ENCODE measurements at regions not wholly inside any gene's neighbourhood (a gene's known extent, or its start where the extent isn't known, plus 50 kb on each side); places are given as distances from the start of the nearest gene placed in this dataset.

- Histone ChIP-seq H3K27ac (ENCODE audit: low read length) (no peak overlapping the region), H3K9me3 (ENCODE audit: control insufficient read depth in 1 of 2, low read length in 2 of 2) (no peaks in the 10 kb centered on the region), H3K4me1 (ENCODE audit: control insufficient read depth in 1 of 2, insufficient read depth in 2 of 2, low read length in 2 of 2) (peaks cover 0 to 5% of the 10 kb centered on the region in 2 donors), H3K36me3 (ENCODE audit: control insufficient read depth in 1 of 2, insufficient read depth in 2 of 2, low read length in 2 of 2) (no peaks in the 10 kb centered on the region), H3K4me3 (ENCODE audit: low read depth in 1 of 2, low read length in 2 of 2) (no peak overlapping the region), H3K27me3 (ENCODE audit: low read depth, low read length) (no peaks in the 10 kb centered on the region)
These were observed 79.5 kb downstream of the SPRY1 start for GRCh38 chr4:123476089-123476488.

GRCh38 chr4:123477711-123478209, 81.2 kb downstream of the SPRY1 start:
- no peaks in the 10 kb centered on the region for H3K27me3 ChIP-seq (ENCODE audit: low read depth, low read length)
- H3K36me3 ChIP-seq (ENCODE audit: control insufficient read depth in 1 of 2, insufficient read depth in 2 of 2, low read length in 2 of 2) = no peaks in the 10 kb centered on the region
- H3K4me1 ChIP-seq (ENCODE audit: control insufficient read depth in 1 of 2, insufficient read depth in 2 of 2, low read length in 2 of 2) = peaks cover 0 to 5% of the 10 kb centered on the region in 2 donors
- no peak overlapping the region for H3K27ac ChIP-seq (ENCODE audit: low read length)
- H3K4me3 ChIP-seq (ENCODE audit: low read depth in 1 of 2, low read length in 2 of 2) = no peak overlapping the region
- H3K9me3 ChIP-seq (ENCODE audit: control insufficient read depth in 1 of 2, low read length in 2 of 2) = no peaks in the 10 kb centered on the region

- H3K27ac ChIP-seq (ENCODE audit: low read length) = no peak overlapping the region
- H3K4me3 ChIP-seq (ENCODE audit: low read depth in 1 of 2, low read length in 2 of 2) = no peak overlapping the region
- H3K9me3 ChIP-seq (ENCODE audit: control insufficient read depth in 1 of 2, low read length in 2 of 2) = no peaks in the 10 kb centered on the region
- peaks cover 0 to 5% of the 10 kb centered on the region in 2 donors for H3K4me1 ChIP-seq (ENCODE audit: control insufficient read depth in 1 of 2, insufficient read depth in 2 of 2, low read length in 2 of 2)
- no peaks in the 10 kb centered on the region for H3K27me3 ChIP-seq (ENCODE audit: low read depth, low read length)
- no peaks in the 10 kb centered on the region for H3K36me3 ChIP-seq (ENCODE audit: control insufficient read depth in 1 of 2, insufficient read depth in 2 of 2, low read length in 2 of 2)
These were observed 82.3 kb downstream of the SPRY1 start for GRCh38 chr4:123478859-123479345.

- H3K36me3 ChIP-seq (ENCODE audit: control insufficient read depth in 1 of 2, insufficient read depth in 2 of 2, low read length in 2 of 2) = no peaks in the 10 kb centered on the region
- peaks cover 0 to 5% of the 10 kb centered on the region in 2 donors for H3K4me1 ChIP-seq (ENCODE audit: control insufficient read depth in 1 of 2, insufficient read depth in 2 of 2, low read length in 2 of 2)
- H3K27me3 ChIP-seq (ENCODE audit: low read depth, low read length) = no peaks in the 10 kb centered on the region
- H3K27ac ChIP-seq (ENCODE audit: low read length) = no peak overlapping the region
- no peak overlapping the region for H3K4me3 ChIP-seq (ENCODE audit: low read depth in 1 of 2, low read length in 2 of 2)
- H3K9me3 ChIP-seq (ENCODE audit: control insufficient read depth in 1 of 2, low read length in 2 of 2) = no peaks in the 10 kb centered on the region
These were observed 83.3 kb downstream of the SPRY1 start for GRCh38 chr4:123479944-123480343.

GRCh38 chr4:123480706-123481418, 84.3 kb downstream of the SPRY1 start:
- Histone ChIP-seq H3K27me3 (ENCODE audit: low read depth, low read length) (no peaks in the 10 kb centered on the region), H3K4me3 (ENCODE audit: low read depth in 1 of 2, low read length in 2 of 2) (no peak overlapping the region), H3K27ac (ENCODE audit: low read length) (no peak overlapping the region)

GRCh38 chr4:123481717-123482116, 85.1 kb downstream of the SPRY1 start:
- H3K27ac ChIP-seq (ENCODE audit: low read length) = no peak overlapping the region
- H3K27me3 ChIP-seq (ENCODE audit: low read depth, low read length) = no peaks in the 10 kb centered on the region
- no peak overlapping the region for H3K4me3 ChIP-seq (ENCODE audit: low read depth in 1 of 2, low read length in 2 of 2)
- H3K9me3 ChIP-seq (ENCODE audit: control insufficient read depth in 1 of 2, low read length in 2 of 2) = no peaks in the 10 kb centered on the region
- no peaks in the 10 kb centered on the region for H3K36me3 ChIP-seq (ENCODE audit: control insufficient read depth in 1 of 2, insufficient read depth in 2 of 2, low read length in 2 of 2)
- peaks cover 0 to 5% of the 10 kb centered on the region in 2 donors for H3K4me1 ChIP-seq (ENCODE audit: control insufficient read depth in 1 of 2, insufficient read depth in 2 of 2, low read length in 2 of 2)

More at GRCh38 chr4:123480706-123481418, 84.3 kb downstream of the SPRY1 start:
- H3K9me3 ChIP-seq (ENCODE audit: control insufficient read depth in 1 of 2, low read length in 2 of 2) = no peaks in the 10 kb centered on the region
- no peaks in the 10 kb centered on the region for H3K36me3 ChIP-seq (ENCODE audit: control insufficient read depth in 1 of 2, insufficient read depth in 2 of 2, low read length in 2 of 2)
- peaks cover 0 to 5% of the 10 kb centered on the region in 2 donors for H3K4me1 ChIP-seq (ENCODE audit: control insufficient read depth in 1 of 2, insufficient read depth in 2 of 2, low read length in 2 of 2)

GRCh38 chr4:123484291-123484926, 87.8 kb downstream of the SPRY1 start:
- Histone ChIP-seq H3K27ac (ENCODE audit: low read length) (no peak overlapping the region), H3K9me3 (ENCODE audit: control insufficient read depth in 1 of 2, low read length in 2 of 2) (no peaks in the 10 kb centered on the region), H3K27me3 (ENCODE audit: low read depth, low read length) (no peaks in the 10 kb centered on the region), H3K36me3 (ENCODE audit: control insufficient read depth in 1 of 2, insufficient read depth in 2 of 2, low read length in 2 of 2) (no peaks in the 10 kb centered on the region), H3K4me3 (ENCODE audit: low read depth in 1 of 2, low read length in 2 of 2) (no peak overlapping the region), H3K4me1 (ENCODE audit: control insufficient read depth in 1 of 2, insufficient read depth in 2 of 2, low read length in 2 of 2) (no peaks in the 10 kb centered on the region)

GRCh38 chr4:123485601-123486000, 89.0 kb downstream of the SPRY1 start:
- Histone ChIP-seq H3K4me3 (ENCODE audit: low read depth in 1 of 2, low read length in 2 of 2) (no peak overlapping the region), H3K27ac (ENCODE audit: low read length) (no peak overlapping the region), H3K27me3 (ENCODE audit: low read depth, low read length) (no peaks in the 10 kb centered on the region), H3K4me1 (ENCODE audit: control insufficient read depth in 1 of 2, insufficient read depth in 2 of 2, low read length in 2 of 2) (no peaks in the 10 kb centered on the region), H3K9me3 (ENCODE audit: control insufficient read depth in 1 of 2, low read length in 2 of 2) (no peaks in the 10 kb centered on the region), H3K36me3 (ENCODE audit: control insufficient read depth in 1 of 2, insufficient read depth in 2 of 2, low read length in 2 of 2) (no peaks in the 10 kb centered on the region)

- H3K4me1 ChIP-seq (ENCODE audit: control insufficient read depth in 1 of 2, insufficient read depth in 2 of 2, low read length in 2 of 2) = no peaks in the 10 kb centered on the region
- H3K36me3 ChIP-seq (ENCODE audit: control insufficient read depth in 1 of 2, insufficient read depth in 2 of 2, low read length in 2 of 2) = no peaks in the 10 kb centered on the region
- H3K4me3 ChIP-seq (ENCODE audit: low read depth in 1 of 2, low read length in 2 of 2) = no peak overlapping the region
- no peaks in the 10 kb centered on the region for H3K9me3 ChIP-seq (ENCODE audit: control insufficient read depth in 1 of 2, low read length in 2 of 2)
- H3K27me3 ChIP-seq (ENCODE audit: low read depth, low read length) = no peaks in the 10 kb centered on the region
- H3K27ac ChIP-seq (ENCODE audit: low read length) = no peak overlapping the region
These were observed 92.3 kb downstream of the SPRY1 start for GRCh38 chr4:123488916-123489315.

GRCh38 chr4:123495530-123495929, 98.9 kb downstream of the SPRY1 start:
- H3K27ac ChIP-seq (ENCODE audit: low read length) = no peak overlapping the region
- no peak overlapping the region for H3K4me3 ChIP-seq (ENCODE audit: low read depth in 1 of 2, low read length in 2 of 2)
- no peaks in the 10 kb centered on the region for H3K4me1 ChIP-seq (ENCODE audit: control insufficient read depth in 1 of 2, insufficient read depth in 2 of 2, low read length in 2 of 2)

GRCh38 chr4:123496421-123496820, 99.8 kb downstream of the SPRY1 start:
- no peak overlapping the region for H3K4me3 ChIP-seq (ENCODE audit: low read depth in 1 of 2, low read length in 2 of 2)
- no peaks in the 10 kb centered on the region for H3K9me3 ChIP-seq (ENCODE audit: control insufficient read depth in 1 of 2, low read length in 2 of 2)
- H3K27ac ChIP-seq (ENCODE audit: low read length) = no peak overlapping the region
- no peaks in the 10 kb centered on the region for H3K36me3 ChIP-seq (ENCODE audit: control insufficient read depth in 1 of 2, insufficient read depth in 2 of 2, low read length in 2 of 2)
- no peaks in the 10 kb centered on the region for H3K27me3 ChIP-seq (ENCODE audit: low read depth, low read length)
- H3K4me1 ChIP-seq (ENCODE audit: control insufficient read depth in 1 of 2, insufficient read depth in 2 of 2, low read length in 2 of 2) = no peaks in the 10 kb centered on the region

More at GRCh38 chr4:123495530-123495929, 98.9 kb downstream of the SPRY1 start:
- Histone ChIP-seq H3K9me3 (ENCODE audit: control insufficient read depth in 1 of 2, low read length in 2 of 2) (no peaks in the 10 kb centered on the region), H3K27me3 (ENCODE audit: low read depth, low read length) (no peaks in the 10 kb centered on the region), H3K36me3 (ENCODE audit: control insufficient read depth in 1 of 2, insufficient read depth in 2 of 2, low read length in 2 of 2) (no peaks in the 10 kb centered on the region)
